ENCODE measurements at regions not wholly inside any gene's neighbourhood (a gene's known extent, or its start where the extent isn't known, plus 50 kb on each side); places are given as distances from the start of the nearest gene placed in this dataset.

GRCh38 chr9:19620326-19620725 lies 168.5 kb downstream of the SLC24A2 start:
- TF ChIP-seq, protein P1, sequence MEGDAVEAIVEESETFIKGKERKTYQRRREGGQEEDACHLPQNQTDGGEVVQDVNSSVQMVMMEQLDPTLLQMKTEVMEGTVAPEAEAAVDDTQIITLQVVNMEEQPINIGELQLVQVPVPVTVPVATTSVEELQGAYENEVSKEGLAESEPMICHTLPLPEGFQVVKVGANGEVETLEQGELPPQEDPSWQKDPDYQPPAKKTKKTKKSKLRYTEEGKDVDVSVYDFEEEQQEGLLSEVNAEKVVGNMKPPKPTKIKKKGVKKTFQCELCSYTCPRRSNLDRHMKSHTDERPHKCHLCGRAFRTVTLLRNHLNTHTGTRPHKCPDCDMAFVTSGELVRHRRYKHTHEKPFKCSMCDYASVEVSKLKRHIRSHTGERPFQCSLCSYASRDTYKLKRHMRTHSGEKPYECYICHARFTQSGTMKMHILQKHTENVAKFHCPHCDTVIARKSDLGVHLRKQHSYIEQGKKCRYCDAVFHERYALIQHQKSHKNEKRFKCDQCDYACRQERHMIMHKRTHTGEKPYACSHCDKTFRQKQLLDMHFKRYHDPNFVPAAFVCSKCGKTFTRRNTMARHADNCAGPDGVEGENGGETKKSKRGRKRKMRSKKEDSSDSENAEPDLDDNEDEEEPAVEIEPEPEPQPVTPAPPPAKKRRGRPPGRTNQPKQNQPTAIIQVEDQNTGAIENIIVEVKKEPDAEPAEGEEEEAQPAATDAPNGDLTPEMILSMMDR (IDR thresholded peaks at IDR 0.05): no peak
- TF ChIP-seq POLR2A (IDR thresholded peaks at IDR 0.05): no peak
